PC-3 (cell line): ENCODE measurements at regions not wholly inside any gene's neighbourhood (a gene's known extent, or its start where the extent isn't known, plus 50 kb on each side); places are given as distances from the start of the nearest gene placed in this dataset.

Source experiments
- ATAC-seq: fragments of 200-7000 bp; cut with Tn5 transposase; 2 replicates; pipeline ENCODE4 v1.9.1; 2020; ENCODE audit warnings: mild to moderate bottlenecking, moderate library complexity
- BruUV-seq: library from RNA; stranded (reverse); fragments of 400-500 nt; replicated peaks from 2 replicates; lab custom pipeline; 2021; lab: Mats Ljungman, UMichigan
- CTCF ChIA-PET: fragments of 300-600 bp; sonication (Branson Sonifier 250); formaldehyde crosslinking; loops from one replicate; lab custom pipeline; 2022; ENCODE audit warnings: antibody characterized with exemption; lab: Charles Lee
- POLR2A ChIA-PET: fragments of 300-600 bp; sonication (Branson Sonifier 250); formaldehyde crosslinking; loops from one replicate; lab custom pipeline; 2022; ENCODE audit warnings: antibody characterized with exemption; ENCODE audit not compliant: unreplicated experiment; lab: Charles Lee
- DNase-seq: peaks from one replicate; pipeline ENCODE4 v3.0.0-alpha.2; 2015
- H2AFZ ChIP-seq: fragments of 300-600 bp; sonication (generic); 2 replicates; pipeline ENCODE4 v1.6.0; 2016; ENCODE audit warnings: antibody characterized with exemption, low read length
- H3F3A ChIP-seq: fragments of 300-600 bp; sonication (generic); one replicate; pipeline ENCODE4 v1.6.0; 2017; ENCODE audit warnings: antibody characterized with exemption, low read length, control low read depth, mild to moderate bottlenecking; ENCODE audit not compliant: unreplicated experiment
- H3K27ac ChIP-seq: fragments of 300-600 bp; sonication (generic); 2 replicates; pipeline ENCODE4 v1.5.1; 2016; ENCODE audit warnings: mild to moderate bottlenecking, low read length
- H3K27me3 ChIP-seq: fragments of 300-600 bp; sonication (generic); 2 replicates; pipeline ENCODE4 v1.6.1; 2016; ENCODE audit warnings: low read length, mixed read lengths
- H3K36me3 ChIP-seq: fragments of 300-600 bp; sonication (generic); 2 replicates; pipeline ENCODE4 v1.6.1; 2016; ENCODE audit warnings: low read depth, mixed run types, low read length, mixed read lengths
- H3K4me1 ChIP-seq: fragments of 300-600 bp; sonication (generic); 2 replicates; pipeline ENCODE4 v1.5.1; 2016; ENCODE audit warnings: low read length; ENCODE audit not compliant: insufficient read depth
- H3K4me2 ChIP-seq: fragments of 300-600 bp; sonication (generic); 2 replicates; pipeline ENCODE4 v1.6.0; 2016; ENCODE audit warnings: low read length
- H3K4me3 ChIP-seq: fragments of 300-600 bp; sonication (generic); 2 replicates; pipeline ENCODE4 v1.5.1; 2016; ENCODE audit warnings: mild to moderate bottlenecking, low read length, mixed read lengths
- H3K79me2 ChIP-seq: fragments of 300-600 bp; sonication (generic); 2 replicates; pipeline ENCODE4 v1.6.1; 2017; ENCODE audit warnings: low read length, mixed read lengths
- H3K9ac ChIP-seq: fragments of 300-600 bp; sonication (generic); 2 replicates; pipeline ENCODE4 v1.6.0; 2016; ENCODE audit warnings: mild to moderate bottlenecking, low read length
- H3K9me2 ChIP-seq: fragments of 300-600 bp; sonication (generic); replicated peaks from 2 replicates; pipeline ENCODE4 v1.6.1; 2016; ENCODE audit warnings: mixed run types, low read length, mixed read lengths
- H3K9me3 ChIP-seq: fragments of 300-600 bp; sonication (generic); 2 replicates; pipeline ENCODE4 v1.6.1; 2016; ENCODE audit warnings: low read length, mixed read lengths
- H4K20me1 ChIP-seq: fragments of 300-600 bp; sonication (generic); 2 replicates; pipeline ENCODE4 v1.6.1; 2016; ENCODE audit warnings: low read length, mixed read lengths
- CTCF ChIP-seq: fragments of 300-600 bp; sonication (generic); conservative IDR thresholded peaks from 2 replicates; pipeline ENCODE4 v1.5.1; 2017; ENCODE audit warnings: antibody characterized with exemption, low read depth, mild to moderate bottlenecking, low read length
- EZH2 ChIP-seq: fragments of 300-600 bp; sonication (generic); IDR thresholded peaks from one replicate; pipeline ENCODE4 v1.6.1; 2017; ENCODE audit warnings: antibody characterized with exemption, mild to moderate bottlenecking, low read length; ENCODE audit not compliant: unreplicated experiment
- EZH2phosphoT487 ChIP-seq: fragments of 300-600 bp; sonication (generic); IDR thresholded peaks from 2 replicates; pipeline ENCODE4 v1.6.1; 2018; ENCODE audit warnings: mild to moderate bottlenecking, antibody characterized with exemption, low read length, borderline replicate concordance
- intact Hi-C: fragments of 100-400 bp; cut with micrococcal nuclease; formaldehyde crosslinking; loops from 2 replicates; pipeline ENCODE4 v1.9.0; 2023

GRCh38 chr3:106006571-106006970 is 137.8 kb upstream of the CBLB start:
- Histone ChIP-seq H3K79me2 (no peaks in the 10 kb centered on the region), H3K9me2 (no peaks in the 10 kb centered on the region), H2AFZ (no peak overlapping the region), H3K9me3 (no peaks in the 10 kb centered on the region), H3K4me1 (peaks cover 25% of the 10 kb centered on the region; the same call in 1 of the 2 replicates), H3K27me3 (no peaks in the 10 kb centered on the region), H3K4me3 (no peak overlapping the region), H3K4me2 (no peak overlapping the region), H3K36me3 (no peaks in the 10 kb centered on the region), H3K9ac (no peak overlapping the region), H3F3A (no peaks in the 10 kb centered on the region), H4K20me1 (no peaks in the 10 kb centered on the region), H3K27ac (peak overlapping the region; percentile 27; the same call in 1 of the 2 replicates)
- TF ChIP-seq EZH2 (no peak), EZH2phosphoT487 (no peak), CTCF (no peak)
- ChIA-PET POLR2A (no interaction called here), CTCF (no interaction called here)
- ATAC-seq (no peak), DNase-seq (no peak)
- BruUV-seq = no TSS peak
- intact Hi-C loops = no loop called here

DNA sequence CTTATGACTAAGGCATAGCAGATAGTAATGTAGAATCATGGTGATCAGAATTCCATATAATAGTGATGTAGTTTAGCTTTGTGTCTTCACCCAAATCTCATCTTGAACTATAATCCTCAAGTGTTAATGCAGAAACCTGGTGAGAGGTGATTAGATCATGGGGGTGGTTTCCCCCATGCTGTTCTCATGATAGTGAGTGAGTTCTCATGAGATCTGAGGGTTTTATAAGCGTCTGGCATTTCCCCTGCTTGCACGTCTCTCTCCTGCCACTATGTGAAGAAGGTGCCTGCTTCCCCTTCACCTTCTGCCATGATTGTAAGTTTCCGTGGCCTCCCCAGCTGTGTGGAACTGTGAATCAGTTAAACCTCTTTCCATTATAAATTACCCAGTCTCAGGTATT is 138.7 kb upstream of the CBLB start:
- Histone ChIP-seq H3K9ac (no peak overlapping the region), H3F3A (no peaks in the 10 kb centered on the region), H3K9me2 (no peaks in the 10 kb centered on the region), H3K4me3 (no peak overlapping the region), H3K9me3 (no peaks in the 10 kb centered on the region), H3K27ac (no peak overlapping the region), H3K4me1 (peaks cover 25% of the 10 kb centered on the region; the same call in 1 of the 2 replicates), H3K36me3 (no peaks in the 10 kb centered on the region), H2AFZ (no peak overlapping the region), H3K27me3 (no peaks in the 10 kb centered on the region), H4K20me1 (no peaks in the 10 kb centered on the region), H3K4me2 (no peak overlapping the region), H3K79me2 (no peaks in the 10 kb centered on the region)
- DNase-seq (no peak), ATAC-seq (no peak)
- no peak for TF ChIP-seq CTCF
- TF ChIP-seq EZH2 = no peak
- TF ChIP-seq EZH2phosphoT487 = no peak
- intact Hi-C loops = no loop called here
- POLR2A ChIA-PET = interaction anchor here (0.6 kb wide), 1 partner anchor 9 kb away, joined by 3 read pairs; no protein-coding TSS in a partner anchor
- CTCF ChIA-PET = no interaction called here
- no TSS peak for BruUV-seq

DNA sequence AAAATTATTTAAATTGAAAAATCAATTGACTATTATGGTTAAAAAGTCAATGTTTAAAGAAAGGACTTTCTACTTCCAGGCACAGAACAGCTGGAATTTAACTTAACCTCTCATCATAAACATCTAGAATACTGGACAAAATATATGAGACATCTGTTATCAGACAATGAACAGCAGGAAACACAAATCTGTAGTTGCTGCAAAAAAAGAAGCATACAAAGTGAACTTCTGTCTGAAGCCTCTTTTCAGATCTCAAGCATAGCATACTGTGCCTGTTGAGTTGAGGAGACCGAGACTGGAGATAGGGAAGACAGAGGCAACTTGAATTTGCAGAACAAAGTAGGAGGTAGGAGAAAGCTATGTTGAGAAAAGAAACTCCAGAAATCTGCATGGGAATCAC is 140.0 kb upstream of the CBLB start:
- TF ChIP-seq EZH2 (no peak), EZH2phosphoT487 (no peak), CTCF (no peak)
- no peaks in the 10 kb centered on the region for H3K36me3 ChIP-seq
- no peaks in the 10 kb centered on the region for H3K9me3 ChIP-seq
- no peak overlapping the region for H3K4me2 ChIP-seq
- POLR2A ChIA-PET = no interaction called here
- DNase-seq (no peak), ATAC-seq (no peak)
- H3K27me3 ChIP-seq = no peaks in the 10 kb centered on the region
- H4K20me1 ChIP-seq = no peaks in the 10 kb centered on the region
- H3K9me2 ChIP-seq = no peaks in the 10 kb centered on the region
- CTCF ChIA-PET = no interaction called here
- H3K27ac ChIP-seq = no peak overlapping the region
- H3K4me1 ChIP-seq = peaks cover 34% of the 10 kb centered on the region
- no peaks in the 10 kb centered on the region for H3K79me2 ChIP-seq
- no peak overlapping the region for H2AFZ ChIP-seq
- BruUV-seq = no TSS peak
- no peak overlapping the region for H3K4me3 ChIP-seq
- intact Hi-C loops = no loop called here
- no peak overlapping the region for H3K9ac ChIP-seq
- no peaks in the 10 kb centered on the region for H3F3A ChIP-seq
